ENCODE measurements at regions not wholly inside any gene's neighbourhood (a gene's known extent, or its start where the extent isn't known, plus 50 kb on each side); places are given as distances from the start of the nearest gene placed in this dataset.
"Not testable (repeated sequence)": the region's sequence is repeated elsewhere in the genome, so short reads cannot be mapped to it uniquely, and the experiment has no call there.

GRCh38 chr16:13336907-13337881, 435.8 kb downstream of the SHISA9 start:
- DNase-seq, result not testable (repeated sequence)

GRCh38 chr16:13338044-13338443, 436.6 kb downstream of the SHISA9 start:
- DNase-seq, result no peak

DNA sequence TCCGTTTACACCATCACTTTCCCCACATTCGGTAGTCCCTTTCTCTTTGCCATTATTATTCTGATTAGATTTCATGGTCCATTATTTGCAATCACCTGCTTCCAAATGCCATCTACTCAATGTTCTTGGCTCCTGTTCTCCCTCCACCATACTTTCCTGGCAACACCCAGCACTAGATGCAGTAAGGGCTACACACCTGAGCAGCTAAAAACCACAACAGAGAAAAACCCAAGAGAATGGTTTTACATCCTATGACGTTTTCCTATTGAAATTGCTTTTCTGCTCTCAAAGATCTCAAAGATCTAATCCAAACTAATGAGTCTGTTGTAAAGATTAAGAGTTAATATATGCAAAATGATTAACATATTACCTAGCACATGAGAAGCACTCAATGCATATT, 441.3 kb downstream of the SHISA9 start:
- DNase-seq, result no peak

DNA sequence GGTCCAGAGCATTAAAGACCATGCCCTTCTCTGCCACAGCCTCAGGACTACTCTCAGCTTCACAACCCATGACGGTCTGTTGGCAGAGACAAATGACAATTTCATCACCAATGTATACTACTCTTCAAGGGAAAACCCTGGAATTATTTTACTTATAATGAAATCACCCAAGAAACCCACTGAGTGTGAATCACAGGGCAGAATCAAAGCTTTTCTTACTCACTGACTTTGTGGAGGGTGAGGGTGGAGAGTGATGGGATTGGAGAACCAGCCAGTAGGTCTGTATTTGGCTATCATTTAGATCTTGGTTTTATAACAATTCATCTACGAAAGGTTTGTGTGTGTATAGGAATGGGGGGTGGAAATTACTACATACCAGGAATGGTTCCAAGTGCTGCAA, 442.6 kb downstream of the SHISA9 start:
- no peak for DNase-seq

DNA sequence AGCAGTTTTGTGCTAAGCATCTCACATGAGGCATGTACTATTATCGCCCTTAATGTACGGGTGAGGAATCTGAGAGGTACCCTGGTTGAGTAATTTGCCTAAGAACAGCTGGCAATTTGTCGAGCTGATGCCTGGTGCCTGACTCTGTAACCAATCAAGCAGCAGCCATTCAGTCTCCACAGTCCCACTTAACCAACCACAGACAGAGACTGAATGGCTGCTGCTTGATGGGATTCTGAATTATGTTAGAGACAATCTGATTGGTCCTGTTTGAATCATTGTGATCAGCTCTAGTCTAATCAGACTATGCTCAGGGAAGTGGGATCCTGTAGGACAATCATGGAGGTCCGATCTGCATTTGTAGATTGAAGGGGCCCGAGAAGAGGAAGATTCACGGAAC, 447.0 kb downstream of the SHISA9 start:
- no peak for DNase-seq

DNA sequence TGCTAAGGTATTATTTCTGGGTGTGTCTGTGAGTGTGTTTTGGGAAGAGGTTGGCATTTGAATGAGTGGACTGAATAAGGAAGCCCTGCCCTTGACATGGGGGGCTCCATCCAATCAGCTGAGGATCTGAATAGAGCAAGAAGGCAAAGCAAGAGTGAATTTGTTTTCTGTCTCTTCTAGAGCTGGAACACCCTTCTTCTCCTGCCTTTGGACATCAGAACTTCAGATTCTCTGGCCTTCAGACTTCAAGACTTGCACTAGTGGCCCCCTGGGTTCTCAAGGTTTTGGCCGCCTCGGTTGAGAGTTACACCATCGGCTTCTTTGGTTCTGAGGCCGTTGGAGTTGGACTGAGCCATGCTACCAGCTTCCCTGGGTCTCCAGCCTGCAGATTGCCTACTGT, 448.6 kb downstream of the SHISA9 start:
- no peak for DNase-seq

DNA sequence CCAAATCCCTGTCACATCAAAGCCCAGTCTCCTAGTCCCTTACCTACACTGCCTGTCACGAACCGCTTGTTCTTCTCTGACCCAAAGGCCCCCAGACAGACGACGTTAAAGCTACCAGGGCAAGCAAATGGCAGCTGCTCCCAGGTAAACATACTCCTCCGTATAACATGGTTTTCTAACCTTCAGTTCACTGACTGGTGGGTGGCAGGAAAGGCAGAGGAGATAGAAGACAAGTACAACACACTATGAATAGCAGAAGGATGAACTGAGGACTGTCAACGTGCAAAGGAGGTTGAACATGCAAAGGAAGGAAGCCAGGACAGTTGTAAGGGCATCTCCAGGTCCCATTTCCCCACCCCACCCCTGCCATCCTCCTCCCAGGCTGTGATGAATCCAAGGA, 449.8 kb downstream of the SHISA9 start:
- DNase-seq, result peak; percentile 8

GRCh38 chr16:13351601-13352217, 450.3 kb downstream of the SHISA9 start:
- DNase-seq, result peak; percentile 12

- DNase-seq, result not testable (repeated sequence)
Measured at GRCh38 chr16:13352796-13353195, 451.4 kb downstream of the SHISA9 start.

DNA sequence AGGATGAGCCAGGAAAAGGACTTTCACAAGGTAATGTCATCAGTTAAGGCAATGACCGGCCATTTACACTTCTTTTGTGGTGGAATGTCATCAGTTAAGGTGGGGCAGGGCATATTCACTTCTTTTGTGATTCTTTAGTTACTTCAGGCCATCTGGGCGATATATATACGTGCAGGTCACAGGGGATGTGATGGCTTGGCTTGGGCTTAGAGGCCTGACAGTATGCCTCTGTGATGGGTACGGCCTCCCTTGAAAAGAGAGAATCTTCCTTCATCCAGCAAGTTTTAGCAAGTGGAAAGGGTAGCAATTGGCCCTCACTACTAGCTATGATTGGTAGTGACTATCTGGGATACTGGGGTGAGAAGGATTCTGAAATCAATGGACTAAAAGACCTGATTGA, 456.4 kb downstream of the SHISA9 start:
- DNase-seq, result not testable (repeated sequence)

DNA sequence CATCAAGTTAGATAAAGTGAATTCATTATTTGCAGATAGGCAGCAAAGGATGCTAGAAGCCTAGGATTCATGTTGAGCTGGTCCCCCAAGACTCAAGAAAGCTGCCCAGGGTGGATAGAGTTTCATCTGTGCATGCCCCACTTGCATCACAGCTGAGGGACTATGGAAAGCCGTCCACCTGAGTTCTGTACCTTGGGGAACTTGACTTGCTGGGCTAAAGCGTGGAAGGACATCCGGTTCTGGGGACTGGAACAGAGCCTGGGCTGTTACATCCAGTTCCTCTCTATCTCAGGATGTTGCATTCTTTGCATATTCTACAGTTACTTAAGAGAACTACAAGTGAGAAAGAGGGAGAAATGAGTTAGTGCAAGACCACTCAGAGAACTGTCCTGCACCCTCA, 458.4 kb downstream of the SHISA9 start:
- DNase-seq, result no peak

GRCh38 chr16:13372421-13372820, 471.0 kb downstream of the SHISA9 start:
- DNase-seq, result no peak

GRCh38 chr16:13376174-13376573, 474.8 kb downstream of the SHISA9 start:
- no peak for DNase-seq

DNA sequence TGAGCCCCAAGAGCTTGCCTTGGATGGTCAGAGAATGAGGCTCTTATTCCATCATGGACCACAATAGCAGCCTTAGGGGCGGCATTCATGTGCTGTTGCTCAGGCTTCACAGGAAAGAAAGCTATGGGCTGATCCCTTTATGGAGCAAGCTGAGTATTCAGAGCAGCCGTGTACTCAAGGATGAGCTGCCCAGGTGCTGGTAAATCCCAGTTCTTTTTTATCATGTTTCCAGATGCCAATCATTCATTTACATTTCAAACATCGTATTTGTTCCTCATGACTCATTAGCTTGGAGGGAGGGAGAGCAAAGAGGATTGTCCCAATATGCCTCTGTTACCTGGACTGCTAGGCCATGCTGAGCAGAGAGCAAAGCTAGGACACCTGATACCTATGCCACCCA, 475.7 kb downstream of the SHISA9 start:
- DNase-seq, result no peak

DNA sequence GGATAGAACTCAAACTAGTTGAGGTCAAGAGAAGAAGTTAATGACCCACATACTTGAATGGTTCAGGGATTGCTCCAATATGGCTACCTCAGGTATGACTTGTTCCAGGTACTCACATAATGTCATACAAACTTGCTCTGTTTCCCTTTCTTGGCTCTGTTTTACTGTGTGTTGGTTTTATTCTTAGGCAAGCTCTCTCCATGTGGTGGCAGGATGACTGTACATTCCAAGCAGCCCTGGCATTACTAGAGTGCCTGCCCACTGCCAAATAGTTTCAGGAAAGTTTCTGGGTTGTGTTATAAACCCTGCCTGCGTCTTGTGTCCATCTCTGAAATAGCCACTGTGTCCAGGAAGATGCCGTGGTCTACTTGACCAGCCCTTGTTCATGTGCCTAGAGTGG, 476.8 kb downstream of the SHISA9 start:
- DNase-seq, result no peak

- DNase-seq, result no peak
Measured at GRCh38 chr16:13379266-13379665, 477.9 kb downstream of the SHISA9 start.

- not testable (repeated sequence) for DNase-seq
Measured at GRCh38 chr16:13385156-13386040, 484.0 kb downstream of the SHISA9 start.

GRCh38 chr16:13390093-13390985, 488.9 kb downstream of the SHISA9 start:
- DNase-seq, result peak; percentile 26

GRCh38 chr16:13390986-13391305, 489.5 kb downstream of the SHISA9 start:
- no peak for DNase-seq

- no peak for DNase-seq
Measured at GRCh38 chr16:13391337-13391736, 489.9 kb downstream of the SHISA9 start.

- no peak for DNase-seq
Measured at GRCh38 chr16:13392341-13392740, 490.9 kb downstream of the SHISA9 start.

DNA sequence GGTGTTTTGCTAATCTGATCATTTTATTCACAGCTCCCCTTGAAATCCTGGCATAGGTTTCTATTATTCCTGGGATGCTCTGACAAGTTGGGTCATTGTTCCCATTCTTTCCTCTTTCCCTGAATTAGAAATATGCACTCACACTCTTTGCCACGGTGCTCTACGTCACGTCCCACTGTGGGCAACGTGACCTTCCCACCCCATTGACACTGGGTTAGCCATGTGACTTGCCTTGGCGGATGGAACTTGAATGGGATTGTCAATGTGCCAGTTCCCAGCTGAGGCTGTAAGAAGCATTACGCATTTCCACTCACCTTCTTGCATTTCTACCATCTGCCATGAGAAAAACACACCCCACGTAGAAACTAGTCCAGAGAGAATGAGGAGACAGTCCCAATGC, 492.4 kb downstream of the SHISA9 start:
- DNase-seq, result no peak

Measured in right kidney (tissue), 1 donor.